IMR-90 (cell line): ENCODE measurements at regions not wholly inside any gene's neighbourhood (a gene's known extent, or its start where the extent isn't known, plus 50 kb on each side); places are given as distances from the start of the nearest gene placed in this dataset.
"Not testable (repeated sequence)": the region's sequence is repeated elsewhere in the genome, so short reads cannot be mapped to it uniquely, and the experiment has no call there.

Source experiments
- ATAC-seq: fragments of 200-7000 bp; cut with Tn5 transposase; 2 replicates; pipeline ENCODE4 v1.9.1; 2020; ENCODE audit warnings: low read depth, mild to moderate bottlenecking, moderate library complexity
- BruUV-seq: library from RNA; stranded (reverse); fragments of 400-500 nt; replicated peaks from 2 replicates; lab custom pipeline; 2021; lab: Mats Ljungman, UMichigan
- CTCF ChIA-PET: fragments of 300-600 bp; formaldehyde crosslinking; extraction: SDS; loops from one replicate; lab custom pipeline; 2021; ENCODE audit warnings: antibody characterized with exemption; lab: Yijun Ruan, JAX
- POLR2A ChIA-PET: fragments of 300-600 bp; sonication (Branson Sonifier 250); formaldehyde crosslinking; loops from one replicate; lab custom pipeline; 2022; ENCODE audit warnings: antibody characterized with exemption; ENCODE audit not compliant: unreplicated experiment; lab: Charles Lee
- DNase-seq: peaks from one replicate; pipeline ENCODE4 v3.0.0; 2013
- H2AFZ ChIP-seq: replicated peaks from 2 replicates; pipeline ENCODE3; 2013; ENCODE audit warnings: low read length, mild to moderate bottlenecking; ENCODE audit not compliant: poor library complexity
- H2AK5ac ChIP-seq: 2 replicates; pipeline ENCODE4 v1.6.1; 2013; ENCODE audit warnings: low read depth, low read length, inconsistent platforms
- H2AK9ac ChIP-seq: replicated peaks from 2 replicates; pipeline ENCODE3; 2013; ENCODE audit warnings: mild to moderate bottlenecking, low read depth, low read length, moderate library complexity; ENCODE audit not compliant: poor library complexity
- H2BK120ac ChIP-seq: 2 replicates; pipeline ENCODE4 v1.6.1; 2013; ENCODE audit warnings: low read depth, low read length, inconsistent platforms
- H2BK15ac ChIP-seq: 3 replicates; pipeline ENCODE4 v1.6.1; 2013; ENCODE audit warnings: low read depth, low read length, inconsistent platforms
- H2BK20ac ChIP-seq: 2 replicates; pipeline ENCODE4 v1.6.1; 2013; ENCODE audit warnings: low read depth, mild to moderate bottlenecking, inconsistent platforms, low read length, moderate library complexity
- H2BK5ac ChIP-seq: 2 replicates; pipeline ENCODE4 v1.6.1; 2013; ENCODE audit warnings: mild to moderate bottlenecking, low read depth, low read length, inconsistent platforms; ENCODE audit not compliant: poor library complexity, severe bottlenecking
- H3K14ac ChIP-seq: replicated peaks from 2 replicates; pipeline ENCODE4 v1.6.1; 2013; ENCODE audit warnings: low read depth, low read length, inconsistent platforms
- H3K18ac ChIP-seq: 2 replicates; pipeline ENCODE4 v1.6.1; 2013; ENCODE audit warnings: low read depth, low read length, control low read depth
- H3K23ac ChIP-seq: 2 replicates; pipeline ENCODE4 v1.6.1; 2013; ENCODE audit warnings: low read depth, low read length, inconsistent platforms
- H3K27ac ChIP-seq: 2 replicates; pipeline ENCODE4 v1.5.1; 2013; ENCODE audit warnings: mild to moderate bottlenecking, control low read depth, low read length; ENCODE audit not compliant: insufficient read depth
- H3K27me3 ChIP-seq: 2 replicates; pipeline ENCODE4 v1.6.1; 2013; ENCODE audit warnings: low read length; ENCODE audit not compliant: control insufficient read depth, insufficient read depth
- H3K36me3 ChIP-seq: 2 replicates; pipeline ENCODE4 v1.6.1; 2013; ENCODE audit warnings: low read length, mixed read lengths; ENCODE audit not compliant: control insufficient read depth, insufficient read depth
- H3K4ac ChIP-seq: 2 replicates; pipeline ENCODE4 v1.6.1; 2013; ENCODE audit warnings: low read depth, low read length, inconsistent platforms
- H3K4me1 ChIP-seq: 2 replicates; pipeline ENCODE4 v1.6.1; 2013; ENCODE audit warnings: low read length, mixed read lengths; ENCODE audit not compliant: control insufficient read depth, insufficient read depth
- H3K4me2 ChIP-seq: 2 replicates; pipeline ENCODE4 v1.6.1; 2013; ENCODE audit warnings: low read depth, mild to moderate bottlenecking, control low read depth, low read length, moderate library complexity
- H3K4me3 ChIP-seq: 2 replicates; pipeline ENCODE4 v1.5.1; 2013; ENCODE audit warnings: low read depth, mild to moderate bottlenecking, control low read depth, low read length, moderate library complexity; ENCODE audit not compliant: insufficient read depth
- H3K56ac ChIP-seq: 2 replicates; pipeline ENCODE4 v1.6.1; 2013; ENCODE audit warnings: low read length, inconsistent platforms; ENCODE audit not compliant: insufficient read depth; ENCODE audit errors: extremely low read depth
- H3K79me1 ChIP-seq, 2 experiments: 2 replicates each; pipeline ENCODE4 v1.6.1; 2013; ENCODE audit warnings: low read length in 2 of 2, inconsistent platforms in 1 of 2, low read depth in 1 of 2
- H3K9ac ChIP-seq: 2 replicates; pipeline ENCODE4 v1.6.1; 2013; ENCODE audit warnings: low read depth, low read length, control low read depth
- H3K9me1 ChIP-seq: 2 replicates; pipeline ENCODE4 v1.6.1; 2013; ENCODE audit warnings: low read length, inconsistent platforms; ENCODE audit not compliant: insufficient read depth
- H3K9me3 ChIP-seq: 2 replicates; pipeline ENCODE4 v1.6.1; 2013; ENCODE audit warnings: low read length; ENCODE audit not compliant: control insufficient read depth, insufficient read depth
- H4K20me1 ChIP-seq: 2 replicates; pipeline ENCODE4 v1.6.1; 2013; ENCODE audit warnings: low read length, inconsistent platforms; ENCODE audit not compliant: insufficient read depth
- H4K5ac ChIP-seq: 2 replicates; pipeline ENCODE4 v1.6.1; 2013; ENCODE audit warnings: mild to moderate bottlenecking, low read depth, low read length, control low read depth
- H4K8ac ChIP-seq, 2 experiments: 2 replicates each; pipeline ENCODE4 v1.6.1; 2013; ENCODE audit warnings: low read depth in 2 of 2, low read length in 2 of 2, control low read depth in 1 of 2, inconsistent platforms in 1 of 2
- H4K91ac ChIP-seq: 2 replicates; pipeline ENCODE4 v1.6.1; 2013; ENCODE audit warnings: low read depth, low read length, inconsistent platforms; ENCODE audit not compliant: insufficient read depth
- RAD21 ChIP-seq: IDR thresholded peaks from 2 replicates; pipeline ENCODE4 v1.6.1; 2012; ENCODE audit warnings: low read length, improper control_type of control experiment
- SMC3 ChIP-seq: fragments of 150-350 bp; IDR thresholded peaks from 2 replicates; pipeline ENCODE4 v1.6.1; 2016; ENCODE audit warnings: low read depth, mild to moderate bottlenecking, antibody characterized with exemption, low read length, moderate library complexity
- WGBS, 2 experiments: methylation state at CpG; one replicate each; pipeline versions ENCODE4 v1.1.5 to v1.1.7; 2013; ENCODE audit warnings: missing lambda C conversion rate in 2 of 2; ENCODE audit not compliant: insufficient read length in 1 of 2; ENCODE audit errors: extremely low coverage in 2 of 2; 5-methylcytosine and 5-hydroxymethylcytosine counted together
- dilution Hi-C: fragments of 300-500 bp; cut with HindIII; formaldehyde crosslinking; loops from one replicate; pipeline ENCODE4 v1.14.3; 2018; ENCODE audit warnings: low sequenced_read_pairs; ENCODE audit not compliant: unreplicated experiment
- in situ Hi-C: fragments of 300-500 bp; cut with MboI; formaldehyde crosslinking; loops from 3 replicates; pipeline ENCODE4 v1.14.3; 2019; ENCODE audit warnings: low sequenced_read_pairs, inconsistent platforms, mixed read lengths
- intact Hi-C: fragments of 100-400 bp; cut with micrococcal nuclease; formaldehyde crosslinking; loops from 2 replicates; pipeline ENCODE4 v1.10.0; 2022
- TF ChIP-seq, protein P1 (sequence below): conservative IDR thresholded peaks from 2 replicates; pipeline ENCODE4 v1.5.1; 2012; ENCODE audit warnings: mild to moderate bottlenecking, low read depth, low read length, improper control_type of control experiment

DNA sequence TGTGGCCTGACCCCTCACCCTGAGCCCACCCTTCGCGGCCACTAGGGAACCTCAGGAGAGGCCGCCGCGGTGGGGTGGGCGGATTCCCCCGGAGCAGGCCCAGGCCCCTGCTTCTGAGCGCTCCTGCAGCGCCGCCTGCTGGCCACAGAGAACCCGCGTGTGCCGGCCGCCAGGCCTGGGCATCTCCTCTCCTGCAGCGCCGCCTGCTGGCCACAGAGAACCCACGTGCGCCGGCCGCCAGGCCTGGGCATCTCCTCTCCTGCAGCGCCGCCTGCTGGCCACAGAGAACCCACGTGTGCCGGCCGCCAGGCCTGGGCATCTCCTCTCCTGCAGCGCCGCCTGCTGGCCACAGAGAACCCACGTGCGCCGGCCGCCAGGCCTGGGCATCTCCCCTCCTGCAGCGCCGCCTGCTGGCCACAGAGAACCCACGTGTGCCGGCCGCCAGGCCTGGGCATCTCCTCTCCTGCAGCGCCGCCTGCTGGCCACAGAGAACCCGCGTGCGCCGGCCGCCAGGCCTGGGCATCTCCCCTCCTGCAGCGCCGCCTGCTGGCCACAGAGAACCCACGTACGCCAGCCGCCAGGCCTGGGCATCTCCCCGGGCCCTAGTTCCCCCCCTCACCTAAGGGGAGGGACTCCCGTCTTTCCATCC lies 126.1 kb downstream of the METRNL start:
- H2BK120ac ChIP-seq, H3K4me2 ChIP-seq, H3K27me3 ChIP-seq, H3K23ac ChIP-seq, H2BK5ac ChIP-seq, H3K18ac ChIP-seq, dilution Hi-C loops, H3K27ac ChIP-seq, CTCF ChIA-PET, H3K14ac ChIP-seq, H3K4ac ChIP-seq, H4K8ac ChIP-seq, H2AK9ac ChIP-seq, H4K5ac ChIP-seq, DNase-seq, in situ Hi-C loops, BruUV-seq, H2AK5ac ChIP-seq, H2BK15ac ChIP-seq, H3K9ac ChIP-seq, H3K79me1 ChIP-seq, H3K4me3 ChIP-seq, POLR2A ChIA-PET, intact Hi-C loops, ATAC-seq, H3K36me3 ChIP-seq, H2AFZ ChIP-seq, H3K56ac ChIP-seq, H4K20me1 ChIP-seq, H3K9me3 ChIP-seq, H2BK20ac ChIP-seq, H4K91ac ChIP-seq: not testable (repeated sequence)
- 0 out of 2 replicates have a peak, but pooled peaks have one; percentile 11 for TF ChIP-seq SMC3
- TF ChIP-seq, protein P1, sequence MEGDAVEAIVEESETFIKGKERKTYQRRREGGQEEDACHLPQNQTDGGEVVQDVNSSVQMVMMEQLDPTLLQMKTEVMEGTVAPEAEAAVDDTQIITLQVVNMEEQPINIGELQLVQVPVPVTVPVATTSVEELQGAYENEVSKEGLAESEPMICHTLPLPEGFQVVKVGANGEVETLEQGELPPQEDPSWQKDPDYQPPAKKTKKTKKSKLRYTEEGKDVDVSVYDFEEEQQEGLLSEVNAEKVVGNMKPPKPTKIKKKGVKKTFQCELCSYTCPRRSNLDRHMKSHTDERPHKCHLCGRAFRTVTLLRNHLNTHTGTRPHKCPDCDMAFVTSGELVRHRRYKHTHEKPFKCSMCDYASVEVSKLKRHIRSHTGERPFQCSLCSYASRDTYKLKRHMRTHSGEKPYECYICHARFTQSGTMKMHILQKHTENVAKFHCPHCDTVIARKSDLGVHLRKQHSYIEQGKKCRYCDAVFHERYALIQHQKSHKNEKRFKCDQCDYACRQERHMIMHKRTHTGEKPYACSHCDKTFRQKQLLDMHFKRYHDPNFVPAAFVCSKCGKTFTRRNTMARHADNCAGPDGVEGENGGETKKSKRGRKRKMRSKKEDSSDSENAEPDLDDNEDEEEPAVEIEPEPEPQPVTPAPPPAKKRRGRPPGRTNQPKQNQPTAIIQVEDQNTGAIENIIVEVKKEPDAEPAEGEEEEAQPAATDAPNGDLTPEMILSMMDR: peak; percentile 33
- TF ChIP-seq RAD21: peak; percentile 36
- Histone ChIP-seq H3K9me1 (peaks cover 18% of the 10 kb centered on the region), H3K4me1 (peaks cover 15% of the 10 kb centered on the region)
- WGBS, 2 experiments: no CpG with 5 or more reads among the region's 50 CpGs

DNA sequence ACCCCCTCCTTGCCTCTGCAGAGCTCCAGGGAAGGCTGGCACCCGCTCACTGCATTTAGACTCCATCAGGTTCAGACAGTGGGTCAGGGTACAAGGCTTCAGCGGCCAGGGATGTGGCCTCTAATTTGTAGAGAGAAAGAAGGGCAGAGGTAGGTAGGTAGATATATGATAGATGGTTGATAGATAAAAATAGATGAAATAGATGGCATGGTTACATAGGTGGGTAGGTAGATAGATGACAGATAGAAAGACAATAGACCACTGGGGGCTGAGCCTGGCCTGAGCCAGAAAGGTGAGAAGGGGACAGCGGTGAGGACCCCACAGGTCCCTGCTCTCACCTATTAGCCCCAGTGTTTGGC lies 126.6 kb downstream of the METRNL start:
- H4K20me1 ChIP-seq, H3K9ac ChIP-seq, H3K23ac ChIP-seq, H2BK15ac ChIP-seq, H3K4ac ChIP-seq, H2AK9ac ChIP-seq, H3K56ac ChIP-seq, in situ Hi-C loops, H2BK120ac ChIP-seq, DNase-seq, ATAC-seq, H3K79me1 ChIP-seq, H3K4me2 ChIP-seq, H2BK5ac ChIP-seq, H3K27me3 ChIP-seq, H4K91ac ChIP-seq, CTCF ChIA-PET, H3K4me3 ChIP-seq, dilution Hi-C loops, intact Hi-C loops, H2AK5ac ChIP-seq, BruUV-seq, H3K18ac ChIP-seq, H2AFZ ChIP-seq, H4K8ac ChIP-seq, H4K5ac ChIP-seq, H3K27ac ChIP-seq, H3K14ac ChIP-seq, H3K36me3 ChIP-seq, H3K9me3 ChIP-seq, H2BK20ac ChIP-seq, POLR2A ChIA-PET: not testable (repeated sequence)
- Histone ChIP-seq H3K9me1 (peaks cover 18% of the 10 kb centered on the region), H3K4me1 (peaks cover 15% of the 10 kb centered on the region)
- no CpG with 5 or more reads among the region's 3 CpGs for WGBS, 2 experiments
